ENCODE measurements at regions not wholly inside any gene's neighbourhood (a gene's known extent, or its start where the extent isn't known, plus 50 kb on each side); places are given as distances from the start of the nearest gene placed in this dataset.

DNA sequence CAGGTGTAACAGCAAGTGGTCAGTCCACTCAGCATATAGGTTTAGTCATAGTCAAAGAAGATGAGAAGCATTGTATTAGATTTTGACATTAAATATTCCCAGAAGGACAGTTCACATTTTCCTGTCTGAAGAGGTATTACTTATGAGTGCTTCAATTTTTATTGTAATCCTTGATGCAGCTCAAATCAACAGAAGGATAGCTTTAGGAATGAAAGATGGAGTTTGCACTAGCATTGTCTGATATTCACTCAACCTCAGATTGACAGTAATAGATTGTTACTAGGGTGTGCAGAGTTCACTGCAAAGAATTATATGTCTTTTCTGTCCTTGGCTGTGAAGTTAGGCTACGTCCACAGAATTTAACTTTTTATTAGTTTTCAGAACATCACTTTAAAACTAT is 764.3 kb upstream of the AADAT start:
- no peak for TF ChIP-seq EZH2phosphoT487 (IDR thresholded peaks at IDR 0.05; ENCODE audit: insufficient read depth, low read depth)
- TF ChIP-seq EZH2 (IDR thresholded peaks at IDR 0.05; ENCODE audit: insufficient read depth, poor library complexity, severe bottlenecking): no peak

Data from GM23248 (cell line).